HG02852 (cell line): ENCODE measurements at regions not wholly inside any gene's neighbourhood (a gene's known extent, or its start where the extent isn't known, plus 50 kb on each side); places are given as distances from the start of the nearest gene placed in this dataset.
"Not testable (repeated sequence)": the region's sequence is repeated elsewhere in the genome, so short reads cannot be mapped to it uniquely, and the experiment has no call there.

Experiments
- ATAC-seq: cut with Tn5 transposase; IDR thresholded peaks from one replicate; pipeline ENCODE4 v1.9.1; 2021; ENCODE audit warnings: mild to moderate bottlenecking, moderate library complexity; ENCODE audit not compliant: unreplicated experiment

DNA sequence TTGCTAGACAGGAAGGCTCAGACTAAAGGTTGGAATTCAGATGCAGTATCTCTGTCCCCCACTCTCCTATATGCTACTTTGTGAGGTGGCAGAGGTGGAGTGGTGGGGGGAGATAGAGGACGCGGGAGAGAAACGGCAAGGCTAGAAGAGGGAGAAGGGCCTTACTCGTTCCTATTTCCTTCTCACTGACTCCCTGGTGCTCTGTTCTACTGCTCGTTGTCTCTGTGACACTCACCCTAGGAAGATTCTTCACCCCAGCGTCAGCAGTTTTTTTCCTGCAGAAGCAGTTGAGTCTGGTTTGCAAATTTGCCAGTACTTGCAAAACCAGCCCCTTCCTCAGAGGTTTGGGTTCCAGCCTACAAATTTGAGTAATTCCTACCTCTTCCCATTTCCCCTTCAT lies 801.1 kb upstream of the SLC35B3 start:
- ATAC-seq, result no peak

DNA sequence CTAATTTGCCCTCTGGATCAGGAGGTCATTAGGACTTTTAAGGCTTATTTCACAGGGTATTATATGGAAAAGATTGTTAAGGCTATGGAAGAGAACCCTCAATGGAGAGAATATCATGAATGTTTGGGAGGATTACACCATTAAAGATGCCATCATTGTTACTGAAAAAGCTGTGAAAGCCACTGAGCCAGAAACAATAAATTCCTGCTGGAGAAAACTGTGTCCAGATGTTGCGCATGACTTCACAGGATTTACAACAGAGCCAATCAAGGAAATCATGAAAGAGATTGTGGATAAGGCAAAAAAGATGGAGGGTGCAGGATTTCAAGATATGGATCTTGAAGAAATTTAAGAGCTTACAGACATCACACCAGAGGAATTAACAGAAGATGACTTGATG lies 798.3 kb upstream of the SLC35B3 start:
- no peak for ATAC-seq

DNA sequence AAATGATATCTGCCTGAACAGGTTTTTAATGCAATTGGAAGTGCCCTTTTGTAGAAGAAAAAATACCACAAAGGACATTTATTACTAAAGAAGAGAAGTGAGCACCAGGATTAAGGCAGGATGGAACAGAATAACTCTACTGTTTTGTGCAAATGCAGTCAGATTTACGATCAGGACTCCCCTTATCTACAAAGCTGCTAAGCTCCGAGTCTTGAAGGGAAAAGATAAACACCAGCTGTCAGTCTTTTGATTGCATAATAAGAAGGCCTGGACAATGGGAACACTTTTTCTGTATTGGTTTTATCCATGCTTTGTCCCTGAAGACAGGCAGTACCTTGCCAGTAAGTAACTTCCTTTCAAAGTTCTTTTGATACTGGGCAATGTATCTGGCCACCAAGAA lies 797.9 kb upstream of the SLC35B3 start:
- ATAC-seq, result no peak

DNA sequence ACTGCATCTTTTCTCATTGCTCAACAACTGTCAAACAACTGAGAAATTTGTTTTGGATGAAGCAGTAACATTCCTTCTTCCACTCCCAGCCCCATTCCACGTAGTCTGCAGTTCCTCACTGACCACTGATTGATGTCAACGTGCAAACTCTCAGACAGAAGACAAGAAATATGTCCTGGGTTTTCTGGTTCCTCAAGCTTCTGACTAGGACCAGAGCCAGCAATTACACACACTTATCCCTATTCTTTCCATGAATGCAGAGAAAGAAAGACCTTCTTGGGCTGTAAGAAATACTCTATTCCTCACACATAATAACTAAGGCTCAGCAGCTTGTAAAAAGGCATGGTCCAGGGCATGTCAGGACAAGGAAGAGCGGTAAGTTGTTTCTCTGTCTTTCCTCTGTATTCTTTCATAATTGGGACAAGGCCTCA lies 790.1 kb upstream of the SLC35B3 start:
- no peak for ATAC-seq

DNA sequence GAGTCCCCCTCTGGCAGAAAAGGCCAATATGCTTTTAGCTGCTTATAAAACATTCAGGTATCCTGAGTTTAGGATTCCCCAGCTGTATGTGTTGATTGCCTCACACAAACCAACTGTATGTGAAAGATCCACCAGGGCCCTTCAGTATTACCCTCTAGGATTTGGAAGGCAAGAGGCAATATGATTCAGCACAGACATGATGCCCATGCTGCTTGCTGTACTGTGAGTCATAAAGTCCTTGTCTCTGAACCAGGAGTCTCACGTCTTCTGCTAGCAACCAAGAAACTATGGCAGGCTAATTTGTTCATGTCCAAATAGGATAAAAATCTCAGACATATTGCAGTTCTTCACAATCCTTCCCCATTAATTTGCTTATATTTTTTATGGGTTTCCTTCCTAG lies 789.2 kb upstream of the SLC35B3 start:
- ATAC-seq, result no peak

DNA sequence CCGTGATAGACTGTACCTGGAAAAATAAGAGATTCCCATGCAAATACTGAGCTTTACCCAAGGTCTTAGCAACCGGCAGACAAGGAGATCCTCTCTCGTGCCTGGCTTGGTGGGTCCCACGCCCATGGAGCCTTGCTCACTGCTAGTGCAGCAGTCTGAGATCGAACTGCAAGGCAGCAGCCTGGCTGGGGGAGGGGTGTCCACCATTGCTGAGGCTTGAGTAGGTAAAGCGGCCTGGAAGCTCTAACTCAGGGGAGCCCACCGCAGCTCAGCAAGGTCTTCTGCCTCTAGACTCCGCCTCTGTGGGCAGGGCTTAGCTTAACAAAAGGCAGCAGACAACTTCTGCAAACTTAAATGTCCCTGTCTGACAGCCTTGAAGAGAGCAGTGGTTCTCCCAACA lies 778.4 kb upstream of the SLC35B3 start:
- not testable (repeated sequence) for ATAC-seq

DNA sequence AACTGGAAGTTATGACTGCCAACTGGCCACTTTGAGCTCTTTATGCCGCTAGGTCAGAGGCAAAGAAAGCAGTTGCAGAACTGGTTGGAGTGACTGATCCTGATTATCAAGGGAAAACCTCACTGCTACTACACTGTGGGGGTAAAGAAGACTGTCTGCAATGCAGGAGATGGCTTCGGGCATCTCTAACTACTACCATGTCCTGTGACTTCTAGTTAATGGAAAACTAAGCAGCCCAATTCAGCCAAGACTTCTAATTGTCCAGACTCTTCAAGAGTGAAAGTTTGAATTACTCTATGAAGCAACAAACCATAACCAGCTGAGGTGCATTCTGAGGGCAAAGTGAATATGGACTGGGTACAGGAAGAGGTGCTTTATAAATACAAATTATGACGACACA lies 773.6 kb upstream of the SLC35B3 start:
- no peak for ATAC-seq

DNA sequence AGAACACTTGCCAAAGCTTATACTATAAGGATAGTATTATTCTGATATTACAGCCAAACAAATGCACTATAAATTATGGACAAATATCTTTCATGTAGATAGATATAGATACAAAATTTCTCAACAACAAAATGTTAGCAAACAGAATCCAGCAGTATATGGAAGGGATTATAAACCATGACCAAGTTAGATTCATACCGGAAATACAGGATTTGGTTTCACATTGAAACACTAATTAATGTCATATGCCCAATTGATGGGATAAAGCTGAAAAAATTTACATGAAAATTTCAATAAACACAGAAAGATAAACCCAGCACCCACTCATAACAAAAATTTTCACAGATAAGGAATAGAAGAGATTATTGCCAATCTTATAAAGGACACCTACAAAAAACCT lies 770.3 kb upstream of the SLC35B3 start:
- ATAC-seq, result no peak

DNA sequence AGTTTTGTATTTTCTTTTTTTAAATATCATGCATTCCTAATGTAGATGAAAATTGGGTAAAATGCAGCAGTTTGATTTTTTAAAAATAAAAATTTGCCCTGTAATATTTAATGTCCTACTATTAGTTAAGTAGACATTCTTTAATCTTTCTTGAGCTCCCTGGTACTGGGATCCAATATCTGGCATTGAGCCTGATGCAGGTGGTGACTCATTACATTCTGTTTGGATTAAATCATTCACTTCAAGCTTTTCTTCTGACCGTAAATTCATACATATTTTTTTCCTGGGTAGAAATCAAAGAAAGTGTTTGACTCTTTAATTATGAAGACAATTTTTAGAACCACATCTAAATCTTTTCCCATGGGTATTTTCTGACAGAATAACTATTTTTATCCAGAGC lies 768.8 kb upstream of the SLC35B3 start:
- no peak for ATAC-seq

DNA sequence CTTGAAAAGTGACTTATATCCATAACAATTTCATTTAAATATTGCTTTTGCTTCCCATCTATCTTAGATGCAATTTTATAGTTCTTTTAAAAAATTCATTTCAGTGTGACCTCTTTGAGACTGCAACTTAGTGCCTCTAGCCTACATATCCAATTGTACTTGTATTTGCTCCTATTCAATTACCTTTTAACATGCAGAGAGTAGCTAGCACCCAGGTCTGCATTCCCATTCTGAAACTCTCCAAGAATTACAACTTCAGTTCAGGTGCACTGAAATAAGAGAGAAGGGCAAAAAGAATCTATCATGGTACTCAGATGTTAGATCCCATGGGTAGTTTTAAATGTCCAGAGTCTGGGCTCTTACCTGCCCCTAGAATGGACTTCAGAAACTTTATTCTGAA lies 765.4 kb upstream of the SLC35B3 start:
- no peak for ATAC-seq

DNA sequence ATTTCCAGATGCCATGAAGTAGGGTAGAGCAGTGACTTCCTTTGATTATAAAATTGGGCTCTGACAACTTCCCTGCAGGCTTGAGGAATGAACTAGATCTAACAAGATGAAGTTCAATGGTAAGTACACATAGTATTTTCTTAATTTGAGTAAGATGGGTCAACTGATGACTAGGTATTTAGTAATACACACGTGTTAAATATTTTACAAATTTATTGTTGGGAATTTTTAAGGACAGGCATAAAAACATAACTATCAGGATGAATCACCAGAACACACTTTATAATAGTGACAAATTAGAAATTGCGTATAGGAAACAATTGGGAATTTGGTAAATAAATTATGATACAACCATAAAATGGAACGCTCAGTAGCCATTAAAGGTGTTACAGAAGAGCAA lies 762.4 kb upstream of the SLC35B3 start:
- no peak for ATAC-seq

DNA sequence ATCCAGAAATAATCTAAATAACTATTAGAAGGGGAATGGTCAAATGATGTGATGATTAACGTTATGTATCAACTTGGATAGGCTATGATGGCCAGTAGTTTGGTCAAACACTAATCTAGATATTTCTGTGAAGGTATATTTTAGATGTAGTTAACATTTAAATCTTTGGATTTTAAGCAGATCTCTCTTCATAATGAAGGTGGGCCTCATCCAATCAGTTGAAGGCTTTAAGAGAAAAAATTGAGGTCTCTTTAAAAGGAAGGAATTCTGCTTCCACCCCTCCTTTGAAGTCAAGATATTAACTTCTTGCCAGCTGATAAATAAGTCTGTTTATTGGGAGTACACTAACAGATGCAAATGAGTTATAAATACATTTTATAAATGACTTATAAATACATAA lies 760.0 kb upstream of the SLC35B3 start:
- ATAC-seq, result no peak

DNA sequence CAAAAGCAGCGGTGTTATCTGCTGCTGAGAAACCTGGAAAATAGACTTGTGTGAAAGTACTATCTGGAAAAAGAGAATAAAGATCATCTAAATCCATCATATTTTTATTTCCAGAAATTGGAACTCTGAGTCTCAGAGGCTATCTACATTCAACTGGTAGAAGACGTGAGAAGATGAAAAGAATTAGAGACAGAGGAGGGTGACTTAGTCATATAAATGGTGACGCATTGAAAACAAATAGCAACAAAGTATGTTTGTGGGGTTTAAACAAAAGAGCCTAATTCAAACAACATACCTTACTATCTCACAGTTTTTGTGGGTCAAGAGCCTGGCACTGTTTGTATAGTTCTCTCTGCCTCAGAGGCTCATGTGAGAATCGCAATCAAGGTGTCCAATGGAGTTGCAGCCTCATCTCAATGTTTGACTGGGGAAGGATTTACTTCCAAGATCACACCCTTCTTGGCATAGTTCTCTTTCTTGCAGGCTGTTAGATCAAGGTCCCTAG lies 757.1 kb upstream of the SLC35B3 start:
- ATAC-seq, result no peak

DNA sequence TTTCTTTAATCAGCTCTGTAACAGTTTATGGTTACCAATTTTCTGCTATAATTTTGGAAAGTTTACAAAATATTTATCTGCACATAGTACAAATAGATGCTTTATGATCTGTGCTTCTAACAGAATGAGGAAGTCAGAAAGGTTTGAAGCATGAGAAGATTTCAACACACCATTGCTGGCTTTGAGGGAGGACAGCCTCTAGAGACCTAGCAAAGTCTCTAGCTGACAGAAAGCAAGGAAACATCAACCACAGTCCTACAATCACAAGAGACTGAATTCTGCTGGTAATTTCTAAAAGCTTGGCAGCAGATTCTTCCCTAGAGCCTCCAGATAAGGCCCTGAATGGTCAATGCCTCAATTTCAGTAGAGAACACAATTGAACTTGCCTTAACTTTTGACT lies 750.8 kb upstream of the SLC35B3 start:
- ATAC-seq, result no peak

DNA sequence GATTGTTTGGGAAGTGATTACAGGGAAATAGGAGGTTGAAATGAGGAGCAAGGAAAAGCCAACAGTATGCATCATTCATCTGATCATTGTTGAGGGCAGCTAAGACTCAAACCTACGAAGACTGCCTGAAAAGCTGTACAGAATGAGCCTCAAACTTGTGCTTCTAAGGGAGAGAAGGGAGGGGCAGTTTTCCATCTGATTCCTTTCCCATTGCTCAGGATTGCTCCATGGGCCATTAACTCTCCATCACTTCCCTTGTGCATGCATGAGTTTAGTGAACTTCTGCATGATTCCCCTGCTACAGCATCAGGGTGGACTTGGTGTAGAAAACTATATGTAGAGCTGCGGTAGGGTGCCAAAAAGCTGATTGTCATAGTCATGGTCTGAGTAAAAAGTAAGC lies 742.7 kb upstream of the SLC35B3 start:
- ATAC-seq, result no peak

DNA sequence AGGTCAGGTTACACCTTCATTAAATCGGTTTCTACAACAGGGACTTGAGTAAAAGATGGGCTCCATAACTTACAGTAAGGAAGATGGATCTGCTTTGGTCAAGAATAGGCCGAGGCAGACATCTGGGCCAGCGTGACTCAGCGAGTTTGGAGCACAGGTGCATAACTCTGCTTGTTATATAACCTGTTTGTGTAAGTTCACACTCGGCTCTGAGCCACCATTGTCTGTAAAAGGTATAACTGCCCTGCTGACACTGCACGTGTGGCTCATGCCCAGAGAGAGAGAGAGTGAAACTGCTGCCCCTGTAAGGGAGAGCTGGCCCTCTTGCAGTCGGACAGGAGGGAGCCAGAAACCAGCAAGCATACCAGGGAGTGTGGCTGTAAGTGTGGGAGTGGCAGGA lies 737.9 kb upstream of the SLC35B3 start:
- ATAC-seq, result no peak

DNA sequence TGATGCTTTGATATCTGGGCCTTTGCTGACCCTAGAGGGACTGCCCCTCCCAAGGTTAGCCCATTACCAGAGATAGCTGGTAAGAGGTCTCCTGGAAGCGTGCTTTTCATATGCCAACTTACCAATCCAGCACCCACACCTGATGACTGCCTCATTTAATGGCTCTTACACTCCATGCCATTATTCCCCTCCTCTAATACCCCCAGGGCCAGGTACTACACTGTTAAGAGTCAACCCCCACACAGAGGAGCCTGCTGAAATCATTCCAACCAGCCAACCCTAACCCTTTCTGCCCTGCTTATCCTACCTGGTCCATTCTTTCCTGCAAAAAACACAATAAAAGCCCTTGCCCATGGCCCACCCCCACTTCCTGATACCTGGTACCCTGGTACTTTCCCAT lies 736.8 kb upstream of the SLC35B3 start:
- ATAC-seq, result no peak

DNA sequence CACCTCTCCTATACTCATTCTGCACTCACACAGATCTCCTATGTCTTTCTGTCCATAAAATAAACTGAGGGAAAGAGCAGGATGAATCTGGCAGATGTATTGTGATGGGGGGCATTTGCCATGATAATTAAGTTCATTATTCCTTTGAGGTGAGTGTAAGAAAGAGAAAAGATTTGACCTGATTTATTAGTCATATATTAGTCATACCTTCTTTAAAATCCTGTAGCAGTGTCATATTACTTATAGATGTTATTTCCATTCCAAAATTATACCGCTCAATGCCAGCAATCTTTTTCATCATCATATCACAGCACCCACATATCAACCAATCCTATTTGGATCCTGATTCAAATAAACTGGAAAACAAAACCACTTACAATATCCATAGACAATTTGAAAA lies 733.3 kb upstream of the SLC35B3 start:
- ATAC-seq, result no peak

DNA sequence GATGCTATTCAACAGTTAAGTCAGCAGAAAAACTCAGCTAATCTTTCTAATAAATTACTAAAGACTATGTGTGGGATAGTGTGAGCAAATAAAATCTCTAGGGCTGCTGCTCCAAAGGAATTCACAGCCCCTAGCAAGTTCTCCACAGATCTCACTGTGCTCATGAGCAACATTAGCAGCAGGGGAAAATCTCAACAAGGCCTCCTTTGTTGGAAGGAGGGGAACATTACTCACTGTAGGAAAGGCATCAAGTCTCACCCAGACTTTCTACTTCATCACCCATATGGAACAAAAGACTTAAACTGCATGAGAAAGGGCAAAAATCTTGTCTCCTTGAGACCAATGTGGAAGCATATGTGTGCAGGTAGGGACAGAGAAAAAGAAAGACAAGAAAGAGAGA lies 726.4 kb upstream of the SLC35B3 start:
- no peak for ATAC-seq

DNA sequence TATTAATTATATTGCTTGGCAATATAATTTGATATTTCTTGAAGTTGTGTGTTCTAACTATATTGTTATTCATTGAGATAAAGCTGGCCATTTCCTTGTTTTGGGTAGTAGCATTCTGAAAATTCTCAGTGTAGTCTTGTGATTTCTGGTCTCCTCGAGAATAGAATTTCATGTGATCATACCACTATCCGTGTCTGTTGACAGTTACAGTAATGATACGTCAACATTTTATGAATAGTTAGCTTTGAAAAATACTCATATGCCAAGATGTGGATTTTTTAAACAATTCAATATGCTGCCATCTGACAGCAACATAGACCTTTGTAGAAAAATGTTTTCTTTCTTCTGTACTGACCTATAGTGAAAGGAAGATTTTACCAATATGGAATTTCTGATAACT lies 723.7 kb upstream of the SLC35B3 start:
- no peak for ATAC-seq

DNA sequence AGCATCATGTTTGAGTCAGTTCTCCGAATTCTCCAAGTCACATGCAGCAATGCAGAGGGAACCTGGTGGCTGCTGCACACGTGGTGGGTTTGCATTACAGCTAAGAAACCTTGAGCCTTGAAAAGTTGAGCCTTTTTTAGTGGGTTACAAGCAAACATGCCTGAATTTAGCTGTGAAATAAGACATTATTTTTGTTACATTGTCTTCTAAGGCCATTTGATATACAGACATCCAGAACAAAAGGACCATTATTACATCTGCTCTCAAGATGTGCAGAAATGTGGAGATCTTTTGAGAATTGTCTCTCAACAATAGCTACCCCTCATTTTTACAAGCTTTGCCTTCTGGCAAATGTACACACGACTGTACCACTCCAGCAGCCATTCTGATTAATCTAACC lies 720.5 kb upstream of the SLC35B3 start:
- ATAC-seq, result no peak

DNA sequence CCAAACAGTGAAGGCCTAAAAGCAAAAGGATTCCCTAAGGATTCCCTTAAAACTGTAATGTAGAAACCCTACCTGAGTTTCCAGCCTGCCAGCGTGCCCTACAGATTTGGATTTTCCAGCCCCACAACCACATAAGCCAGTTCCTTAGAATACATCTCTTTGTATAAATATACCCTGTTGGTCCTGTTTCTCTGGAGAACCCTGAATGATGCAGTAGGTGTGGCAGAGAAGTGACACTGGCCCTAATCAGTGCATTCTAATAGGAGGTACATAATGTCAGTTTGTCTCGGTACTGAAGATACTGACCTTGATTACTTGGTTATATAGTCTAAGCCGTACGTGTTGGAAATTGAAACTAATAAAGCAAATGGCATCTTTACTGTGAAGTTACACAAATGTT lies 707.8 kb upstream of the SLC35B3 start:
- ATAC-seq, result no peak

DNA sequence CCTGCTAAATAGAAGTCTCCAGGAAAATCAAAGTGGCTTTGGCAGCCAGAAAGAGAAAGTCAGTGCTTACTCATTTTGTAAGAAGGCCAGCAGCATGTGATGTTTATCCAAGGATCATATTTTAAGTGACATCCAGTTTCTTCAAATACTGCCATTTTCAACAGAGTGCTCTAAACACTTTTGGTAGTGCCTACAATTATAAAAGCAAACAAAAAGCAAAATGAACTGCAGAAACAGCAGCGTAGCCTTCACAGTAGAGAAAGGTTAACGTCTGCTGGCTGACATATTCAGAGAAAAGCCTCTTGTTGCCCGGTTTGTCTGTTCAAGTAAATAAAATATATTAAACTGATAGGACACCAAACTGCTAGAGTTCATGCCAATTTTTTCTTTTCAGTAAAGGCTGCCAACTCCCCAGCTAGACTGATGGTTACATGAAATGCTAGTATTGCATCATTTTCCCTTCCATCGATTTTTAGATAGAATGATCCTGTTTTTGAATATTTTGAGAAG lies 705.7 kb upstream of the SLC35B3 start:
- ATAC-seq, result no peak

DNA sequence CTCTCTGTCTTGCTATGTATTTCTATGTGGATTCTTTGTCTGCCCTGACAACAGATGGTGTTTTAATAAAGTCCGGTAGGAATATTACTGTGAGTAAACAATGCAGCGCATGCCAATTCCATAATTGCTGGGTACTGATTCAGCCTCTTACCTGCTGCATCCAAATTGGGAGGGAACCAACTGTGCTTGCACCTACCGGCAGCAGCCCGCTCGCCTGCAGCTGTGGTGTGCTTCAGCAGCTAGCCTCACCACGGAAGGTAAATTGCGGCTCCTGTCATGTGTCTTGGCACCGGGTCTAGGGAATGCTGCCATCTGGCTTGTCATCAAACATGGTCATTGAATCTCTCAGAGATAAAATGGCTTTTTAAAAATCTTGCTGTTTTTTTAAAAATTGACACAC lies 704.8 kb upstream of the SLC35B3 start:
- ATAC-seq, result no peak
